LNCAP (cell line): ENCODE measurements at regions not wholly inside any gene's neighbourhood (a gene's known extent, or its start where the extent isn't known, plus 50 kb on each side); places are given as distances from the start of the nearest gene placed in this dataset.

Experiments
- CTCF ChIP-seq: fragments of 450-650 bp; IDR thresholded peaks from 2 replicates; pipeline ENCODE4 v1.5.1; 2017; ENCODE audit warnings: mild to moderate bottlenecking

- no peak for TF ChIP-seq CTCF
Observed at GRCh38 chr7:118762451-118762850, 537.9 kb downstream of the ANKRD7 start.

- TF ChIP-seq CTCF = no peak
Observed at GRCh38 chr7:118764221-118764620, 539.7 kb downstream of the ANKRD7 start.

GRCh38 chr7:118771672-118772071 lies 547.2 kb downstream of the ANKRD7 start:
- TF ChIP-seq CTCF = no peak

- no peak for TF ChIP-seq CTCF
Observed at GRCh38 chr7:118777308-118777707, 552.8 kb downstream of the ANKRD7 start.

- TF ChIP-seq CTCF = no peak
Observed at GRCh38 chr7:118792682-118793081, 568.2 kb downstream of the ANKRD7 start.

GRCh38 chr7:118793582-118793981 lies 569.1 kb downstream of the ANKRD7 start:
- TF ChIP-seq CTCF = no peak

- TF ChIP-seq CTCF = no peak
Observed at GRCh38 chr7:118794419-118794818, 569.9 kb downstream of the ANKRD7 start.

- TF ChIP-seq CTCF = no peak
Observed at GRCh38 chr7:118801366-118801765, 576.9 kb downstream of the ANKRD7 start.
